HepG2 (cell line): ENCODE measurements at regions not wholly inside any gene's neighbourhood (a gene's known extent, or its start where the extent isn't known, plus 50 kb on each side); places are given as distances from the start of the nearest gene placed in this dataset.

Experiments used
- DPF2 ChIP-seq: sonication (generic); formaldehyde crosslinking; IDR thresholded peaks from 2 replicates; pipeline ENCODE4 v1.4.0; 2020; ENCODE audit warnings: mild to moderate bottlenecking, low read depth, missing genetic modification reagents, borderline replicate concordance
- PAX8 ChIP-seq: sonication (generic); formaldehyde crosslinking; IDR thresholded peaks from 2 replicates; pipeline ENCODE4 v1.8.0; 2022; ENCODE audit warnings: mild to moderate bottlenecking, missing genetic modification reagents, borderline replicate concordance
- POLR2A ChIP-seq, 2 experiments: IDR thresholded peaks; 2 replicates each; pipeline ENCODE4 v1.6.1; 2011; ENCODE audit warnings: low read depth in 2 of 2, low read length in 2 of 2, mild to moderate bottlenecking in 1 of 2, moderate library complexity in 1 of 2; ENCODE audit not compliant: insufficient read depth in 1 of 2

- TF ChIP-seq POLR2A (IDR thresholded peaks at IDR 0.05; ENCODE audit: insufficient read depth in 1 of 2, low read depth in 2 of 2, low read length in 2 of 2): no peak
- TF ChIP-seq DPF2 (CRISPR knock-in tag): no peak
- no peak for TF ChIP-seq PAX8 (CRISPR knock-in tag)
Observed at GRCh38 chr15:72998681-72999466, 53.4 kb upstream of the NEO1 start.
